Superior temporal gyrus (tissue), 1 donor: ENCODE measurements at regions not wholly inside any gene's neighbourhood (a gene's known extent, or its start where the extent isn't known, plus 50 kb on each side); places are given as distances from the start of the nearest gene placed in this dataset.
"Not testable (repeated sequence)": the region's sequence is repeated elsewhere in the genome, so short reads cannot be mapped to it uniquely, and the experiment has no call there.

Source experiments
- DNase-seq: peaks from one replicate; pipeline ENCODE4 v3.0.0-alpha.2; 2016; ENCODE audit errors: extremely low spot score

DNA sequence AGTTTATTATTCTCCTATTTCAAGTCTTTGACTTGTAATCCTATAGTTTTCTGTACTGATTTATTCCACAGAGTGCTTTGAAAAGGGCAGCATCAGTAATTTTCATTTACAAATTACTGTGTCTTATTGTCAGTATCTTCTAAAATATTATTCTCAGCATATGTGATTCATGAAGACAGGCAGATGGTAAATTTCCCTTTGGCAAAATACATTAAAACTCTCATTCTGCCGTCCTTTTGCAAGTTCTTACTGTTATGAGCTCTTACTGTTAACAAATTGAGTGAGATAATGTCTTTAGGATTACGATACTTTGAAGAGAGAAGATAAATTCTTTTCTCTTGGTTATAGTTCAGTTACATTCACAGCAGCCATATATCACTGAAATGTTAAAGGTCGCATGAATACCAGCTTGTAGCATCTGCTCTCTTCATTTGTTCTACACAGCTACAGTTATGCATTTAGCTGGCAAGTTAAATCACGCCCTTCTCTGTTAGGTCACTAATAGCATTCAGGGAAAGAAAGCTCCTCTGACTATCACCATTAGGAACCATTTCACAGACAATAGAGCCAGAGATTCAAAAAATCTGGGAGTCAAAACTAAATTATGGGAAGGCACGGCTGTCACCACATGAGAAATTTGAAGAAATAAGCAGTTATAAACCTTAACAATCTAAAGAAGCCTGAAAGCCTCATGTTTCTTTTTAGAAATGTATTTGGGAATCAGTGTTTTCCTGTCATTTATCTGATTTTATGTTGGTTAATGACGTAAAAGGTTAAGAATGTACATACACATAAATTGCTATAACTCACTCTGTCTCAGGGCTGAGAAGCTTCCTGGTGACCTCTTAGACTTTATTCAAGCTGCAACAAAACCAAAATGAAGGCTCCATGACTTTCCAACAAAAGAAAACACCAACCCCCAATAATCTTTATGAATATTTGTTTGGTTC is 109.6 kb upstream of the SP4 start:
- no peak for DNase-seq

DNA sequence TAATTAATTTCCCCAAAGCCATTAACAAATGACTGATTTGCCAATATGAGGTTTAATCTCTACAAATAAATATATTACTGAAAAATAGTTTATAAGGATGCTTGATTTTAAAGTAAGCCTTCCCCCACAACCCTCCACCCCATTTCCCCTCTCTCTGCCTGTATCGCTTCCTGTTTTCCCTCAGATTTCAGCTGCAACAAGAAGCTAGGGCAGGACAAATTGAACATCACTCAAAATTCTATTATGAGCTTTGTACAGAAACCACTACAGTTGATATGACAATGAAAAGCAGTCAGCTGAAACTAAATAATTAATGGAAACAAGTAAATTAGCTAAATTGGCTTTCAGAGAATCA is 109.0 kb upstream of the SP4 start:
- no peak for DNase-seq

DNA sequence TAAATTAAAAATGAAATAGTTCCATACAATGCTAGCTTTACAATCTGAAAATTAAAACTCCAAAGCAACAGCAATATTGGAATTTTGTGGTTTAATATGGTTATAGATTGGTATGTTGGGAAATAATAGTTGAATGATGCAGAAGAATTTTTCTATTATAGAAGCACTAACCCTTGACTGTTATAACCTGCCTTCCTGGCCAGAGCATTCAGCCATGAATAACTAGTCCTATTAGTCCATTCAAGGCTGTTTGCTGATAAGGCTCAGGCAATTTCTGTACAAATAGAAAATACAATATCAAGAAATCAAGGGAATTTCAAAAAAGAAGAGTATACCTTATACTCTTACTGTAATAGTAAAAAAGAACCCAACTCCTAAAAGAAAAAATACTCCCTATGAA is 101.6 kb upstream of the SP4 start:
- DNase-seq: no peak

DNA sequence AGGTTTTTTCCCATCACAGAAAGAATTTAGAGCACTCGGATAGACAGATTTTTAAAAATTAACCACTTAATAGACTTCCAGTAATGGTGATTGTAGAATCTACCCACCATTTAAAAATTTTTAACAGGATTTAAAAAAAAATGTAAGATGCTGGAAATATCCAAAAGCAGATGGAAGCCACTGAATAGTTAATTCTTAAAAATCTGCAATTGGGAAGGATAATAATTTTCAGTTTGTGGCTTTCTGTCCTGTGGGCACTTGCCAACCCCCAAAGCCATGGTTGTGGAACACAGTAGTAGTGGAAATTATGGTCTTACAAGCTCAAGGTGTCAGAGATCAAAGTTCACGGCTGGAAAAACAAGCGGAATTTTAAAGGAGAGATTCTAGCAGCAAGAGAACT is 101.0 kb upstream of the SP4 start:
- DNase-seq: no peak

DNA sequence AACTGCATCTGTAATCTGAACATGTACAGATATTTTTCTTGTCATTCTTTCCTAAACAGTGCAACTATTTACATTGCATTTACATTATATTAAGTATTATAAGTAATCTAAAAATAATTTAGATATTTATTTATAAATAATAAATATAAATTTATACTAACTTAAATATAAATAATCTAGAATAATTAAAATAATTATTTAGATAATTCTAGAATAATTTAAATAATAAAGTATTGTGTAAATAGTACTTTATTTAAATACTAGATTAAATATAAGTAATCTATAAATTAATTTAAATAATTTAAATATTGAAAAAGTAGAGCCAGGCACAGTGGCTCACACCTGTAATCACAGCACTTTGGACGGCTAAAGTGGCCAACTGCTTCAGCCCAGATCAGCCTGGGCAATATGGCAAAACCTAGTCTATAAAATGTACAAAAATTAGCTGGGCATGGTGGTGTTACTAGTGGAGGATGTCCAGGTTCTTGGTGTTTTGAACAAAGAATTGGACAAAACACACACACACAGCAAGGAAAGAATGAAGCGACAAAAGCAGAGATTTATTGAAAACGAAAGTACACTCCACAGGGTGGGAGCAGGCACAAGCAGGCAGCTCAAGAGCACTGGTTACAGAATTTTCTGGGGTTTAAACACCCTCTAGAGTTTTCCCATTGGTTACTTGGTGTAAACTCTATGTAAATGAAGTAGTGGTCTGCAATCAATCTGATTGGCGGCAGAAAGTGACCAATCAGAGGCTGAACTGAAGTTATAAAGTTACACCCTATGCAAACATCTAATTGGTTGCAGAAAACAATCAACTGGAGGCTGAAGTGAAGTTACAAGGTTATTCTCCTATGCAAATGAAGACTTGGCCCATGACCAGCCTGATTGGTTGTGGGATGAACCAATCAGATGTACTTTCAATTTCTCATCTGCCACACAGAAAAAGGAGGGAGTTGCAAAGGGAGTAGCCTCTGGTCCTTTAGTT is 100.2 kb upstream of the SP4 start:
- no peak for DNase-seq

DNA sequence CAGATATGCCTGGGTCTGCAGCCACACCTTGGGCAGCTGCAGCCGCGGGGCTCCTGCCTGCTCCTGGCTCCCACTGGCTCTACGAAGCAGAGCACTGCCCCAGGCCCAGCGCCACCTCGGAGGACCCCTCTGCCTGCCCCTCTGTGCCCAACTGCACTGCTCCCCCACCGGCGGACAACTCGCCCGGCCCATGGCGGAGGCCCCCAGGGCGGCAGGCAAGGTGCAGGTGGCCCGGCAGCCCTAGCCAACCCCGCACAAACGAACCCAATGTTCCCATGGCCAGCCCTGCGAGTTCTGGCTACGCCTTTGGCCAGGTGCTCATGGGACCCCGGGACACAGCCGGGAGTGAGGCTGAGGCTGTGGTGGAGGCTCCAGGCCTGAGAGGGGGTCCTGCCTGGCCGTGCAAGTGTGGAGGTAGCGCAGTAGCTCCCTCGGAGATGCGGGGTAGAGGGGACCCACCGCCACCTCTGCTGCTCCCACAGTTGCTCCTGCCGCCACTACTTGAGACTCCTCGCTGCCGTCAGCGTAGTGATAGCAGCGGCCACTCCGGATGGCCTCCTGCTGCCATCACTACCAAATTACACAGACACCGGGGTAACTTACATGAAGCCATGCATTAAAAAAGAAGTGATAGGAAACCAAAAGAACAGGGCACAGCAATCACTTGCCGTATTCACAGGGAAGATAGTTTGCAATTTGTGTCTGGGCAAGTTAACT is 97.3 kb upstream of the SP4 start:
- no peak for DNase-seq

DNA sequence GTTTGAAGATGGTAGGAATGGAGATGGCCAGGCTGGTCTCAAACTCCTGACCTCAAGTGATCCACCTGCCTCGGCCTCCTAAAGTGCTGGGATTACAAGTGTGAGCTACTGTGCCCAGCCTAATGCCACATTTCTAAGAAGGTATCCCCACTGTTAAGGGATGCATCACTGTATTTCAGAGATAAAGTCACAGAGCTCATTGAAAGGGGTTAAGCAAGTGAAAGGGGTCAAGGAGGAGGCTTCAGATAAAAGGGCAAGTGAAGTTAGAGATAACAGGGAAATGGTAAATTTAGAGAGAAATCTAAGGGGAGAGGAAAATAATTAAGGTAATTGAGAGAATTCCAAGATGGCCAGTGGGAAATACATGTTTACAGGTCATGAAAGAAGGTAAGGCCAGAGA is 93.0 kb upstream of the SP4 start:
- DNase-seq: no peak

DNA sequence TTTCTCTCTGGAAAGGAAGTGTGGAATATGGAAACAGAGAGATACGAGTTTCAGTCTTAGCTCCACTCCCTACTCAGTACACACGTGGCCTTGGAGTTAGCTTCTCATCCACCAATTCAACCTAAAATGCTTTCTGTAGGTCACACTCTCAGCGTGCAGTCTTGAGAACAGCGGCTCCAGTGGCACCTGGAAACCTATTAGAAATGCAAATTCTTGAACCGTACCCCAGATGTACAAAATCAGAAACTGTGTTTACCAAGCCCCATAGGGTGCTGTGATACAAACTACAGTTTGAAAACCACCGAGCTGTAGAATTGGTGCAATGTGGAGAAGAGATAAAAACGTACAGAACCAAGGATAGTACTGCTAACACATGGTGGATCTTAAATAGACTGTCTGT is 91.1 kb upstream of the SP4 start:
- no peak for DNase-seq

DNA sequence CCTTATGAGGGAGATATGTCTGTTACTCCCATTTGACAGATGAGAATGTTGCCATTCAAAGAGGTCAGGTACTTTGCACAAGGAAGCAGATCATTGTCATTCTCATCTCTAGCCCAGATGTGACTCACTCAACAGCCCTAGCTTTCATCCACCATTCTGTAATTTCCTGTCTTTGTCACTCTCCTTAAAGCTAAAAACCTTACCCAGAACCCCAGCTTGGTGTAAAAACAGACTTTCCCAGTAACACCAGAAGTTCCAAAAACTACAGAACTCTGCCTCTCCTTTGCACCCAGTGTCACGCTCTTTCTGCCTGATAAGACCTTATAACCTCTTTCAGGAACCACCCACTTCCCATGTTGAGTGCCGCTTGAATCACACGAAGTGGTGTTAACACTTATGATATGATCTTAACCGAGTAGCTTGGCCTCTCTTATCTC is 89.1 kb upstream of the SP4 start:
- DNase-seq: no peak

DNA sequence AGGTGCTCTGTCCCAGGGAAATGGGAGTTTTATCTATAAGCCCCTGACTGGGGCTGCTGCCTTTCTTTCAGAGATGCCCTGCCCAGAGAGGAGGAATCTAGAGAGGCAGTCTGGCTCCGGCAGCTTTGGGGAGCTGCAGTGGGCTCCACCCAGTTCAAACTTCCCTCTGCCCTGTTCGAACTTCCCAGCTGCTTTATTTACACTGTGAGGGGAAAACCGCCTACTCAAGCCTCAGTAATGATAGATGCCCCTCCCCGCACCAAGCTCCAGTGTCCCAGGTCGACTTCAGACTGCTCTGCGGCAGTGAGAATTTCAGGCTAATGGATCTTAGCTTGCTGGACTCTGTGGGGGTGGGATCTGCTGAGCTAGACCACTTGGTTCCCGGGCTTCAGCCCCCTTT is 83.0 kb upstream of the SP4 start:
- not testable (repeated sequence) for DNase-seq

DNA sequence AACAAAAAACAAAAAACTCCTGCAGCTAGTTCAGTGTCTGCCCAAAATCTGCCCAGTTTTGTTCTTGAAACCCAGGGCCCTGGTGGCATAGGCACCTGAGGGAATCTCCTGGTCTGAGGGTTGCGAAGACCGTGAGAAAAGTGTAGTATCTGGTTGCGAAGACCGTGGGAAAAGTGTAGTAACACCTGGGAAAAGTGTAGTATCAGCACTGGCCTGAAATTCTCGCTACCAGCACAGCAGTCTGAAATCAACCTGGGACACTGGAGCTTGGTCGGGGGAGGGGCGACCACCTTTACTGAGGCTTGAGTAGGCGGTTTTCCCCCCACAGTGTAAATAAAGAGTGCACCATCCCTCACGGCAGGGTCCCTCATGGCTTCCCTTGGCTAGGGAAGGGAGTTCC is 82.5 kb upstream of the SP4 start:
- no peak for DNase-seq

DNA sequence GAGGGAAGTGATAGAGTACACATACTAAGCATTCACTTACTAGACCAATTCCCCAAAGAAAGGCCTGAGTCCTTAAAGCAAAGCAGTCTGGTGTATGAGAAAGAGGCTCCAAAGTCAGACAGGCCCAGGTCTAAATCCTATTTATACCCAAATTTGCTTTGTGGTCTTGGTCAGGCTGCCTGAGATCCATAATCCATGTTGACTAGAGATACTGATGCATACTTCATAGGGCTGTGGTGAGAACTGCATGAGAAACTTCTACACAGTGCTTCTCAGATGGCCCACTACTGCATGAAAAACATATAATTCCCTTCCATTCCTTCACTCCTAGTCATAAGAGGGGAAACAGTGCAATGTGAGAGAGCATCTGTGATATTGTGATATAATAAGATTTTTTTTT is 81.6 kb upstream of the SP4 start:
- DNase-seq: no peak

DNA sequence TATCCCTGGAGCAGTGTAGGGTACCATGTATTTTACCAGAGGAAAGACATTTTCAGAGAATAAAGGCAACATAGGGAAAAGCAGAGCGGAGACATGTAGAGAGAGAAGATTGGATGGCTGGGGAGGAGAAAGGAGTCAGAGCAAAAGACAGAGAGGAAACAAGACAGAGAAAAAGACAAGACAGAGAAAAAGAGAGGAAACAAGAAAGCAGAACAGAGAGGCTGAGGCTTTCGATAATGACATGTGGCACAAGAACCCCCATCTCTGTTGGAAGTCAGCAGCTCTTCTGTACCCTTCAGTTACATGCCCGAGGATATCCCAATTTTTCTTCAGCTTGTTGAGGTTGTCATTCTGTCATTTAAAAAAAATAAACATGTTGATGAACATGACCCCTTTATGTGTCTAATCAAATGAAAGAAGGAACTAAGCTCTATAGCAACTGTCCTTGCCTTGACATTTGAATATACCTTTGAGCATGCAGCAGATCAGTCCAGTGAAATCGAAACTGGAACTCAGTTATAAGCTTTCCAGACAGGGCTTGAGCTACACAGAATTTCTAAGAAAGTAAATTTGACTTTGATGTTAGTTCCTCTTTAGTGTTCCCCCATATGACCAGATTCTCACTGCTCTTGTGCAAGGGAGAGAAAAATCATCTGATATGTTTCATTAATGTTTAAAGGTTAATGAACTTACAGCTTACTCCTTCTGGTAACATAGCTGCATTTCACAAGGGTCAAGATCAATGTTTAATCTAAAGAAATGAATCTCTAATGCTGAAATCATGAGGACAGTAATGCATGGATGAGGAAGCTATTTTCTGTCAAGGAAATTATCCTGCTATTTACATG is 75.1 kb upstream of the SP4 start:
- no peak for DNase-seq

DNA sequence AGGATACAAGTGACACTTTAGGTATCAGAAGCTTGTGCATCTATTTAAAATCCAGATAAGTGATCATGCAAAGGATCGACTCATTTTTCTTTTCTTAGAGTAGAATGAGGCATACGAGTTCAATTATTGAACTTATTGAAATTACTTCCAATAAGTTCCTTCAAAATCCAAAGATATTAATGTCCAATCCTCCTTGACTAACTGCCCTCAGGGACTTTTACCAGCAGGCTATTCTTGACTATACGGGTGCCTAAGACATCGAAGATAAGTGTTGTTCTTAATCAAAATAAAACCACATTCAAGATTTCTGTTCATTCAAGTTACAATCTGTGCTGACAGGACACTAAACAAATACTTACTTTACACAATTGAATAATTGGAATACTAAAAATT is 74.5 kb upstream of the SP4 start:
- no peak for DNase-seq

DNA sequence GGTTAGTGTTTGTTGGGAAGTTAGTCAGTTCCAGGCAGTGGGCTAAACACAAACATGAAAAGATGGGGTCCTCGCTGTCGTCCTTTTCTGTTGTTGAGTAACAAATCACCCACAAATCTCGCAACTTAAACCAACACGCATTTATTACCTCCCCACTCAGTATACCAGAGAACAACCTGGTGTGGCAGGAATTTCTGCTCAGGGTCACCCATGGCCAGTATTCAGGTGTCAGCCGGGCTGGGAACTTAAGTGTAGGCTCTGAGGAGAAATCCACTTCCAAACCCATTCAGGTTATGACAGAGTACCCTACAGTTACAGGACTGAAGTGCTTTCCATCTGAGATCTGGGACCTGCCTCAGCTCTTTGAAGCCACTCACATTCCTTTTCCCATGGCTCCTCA is 73.6 kb upstream of the SP4 start:
- DNase-seq: no peak

DNA sequence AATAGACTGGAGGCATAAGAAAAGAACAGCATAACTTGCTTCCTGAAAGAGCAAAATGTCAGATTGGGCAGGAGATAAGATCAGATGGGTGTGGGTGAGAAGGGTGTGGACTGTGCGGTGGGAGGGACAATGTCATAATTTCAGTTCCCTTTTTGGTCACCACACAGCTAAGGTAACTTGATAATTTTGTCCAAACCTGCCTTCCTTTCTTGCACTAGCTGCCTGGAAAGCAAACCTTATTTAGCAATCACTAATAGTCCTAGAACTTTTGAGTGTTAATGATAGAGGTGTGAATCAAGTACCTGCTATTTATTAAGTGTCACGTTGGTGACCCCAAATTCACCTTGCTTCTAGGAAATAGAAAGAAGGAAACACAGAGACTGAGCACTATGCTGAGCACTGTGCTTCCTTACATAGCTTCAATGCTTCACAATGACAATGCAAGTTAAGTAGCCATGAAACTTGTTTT is 72.4 kb upstream of the SP4 start:
- no peak for DNase-seq

DNA sequence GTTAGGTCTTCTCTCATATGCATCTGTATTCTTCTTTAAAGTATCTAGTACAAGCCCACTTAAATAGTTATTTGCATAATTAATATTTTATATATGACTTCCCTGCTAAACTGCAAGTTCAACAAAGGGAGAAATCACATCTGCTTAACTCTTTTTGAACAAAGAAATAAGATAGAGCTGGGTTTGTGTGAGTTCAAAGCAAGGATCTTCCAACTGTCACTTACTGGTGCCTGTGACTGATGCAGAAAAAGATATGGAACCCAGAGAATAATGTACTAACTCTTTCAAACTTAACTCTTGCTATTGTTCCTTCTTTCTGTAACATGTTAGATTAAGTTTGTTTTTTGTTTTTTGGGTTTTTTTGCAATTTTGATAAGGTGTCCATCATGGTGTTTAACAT is 71.3 kb upstream of the SP4 start:
- no peak for DNase-seq

DNA sequence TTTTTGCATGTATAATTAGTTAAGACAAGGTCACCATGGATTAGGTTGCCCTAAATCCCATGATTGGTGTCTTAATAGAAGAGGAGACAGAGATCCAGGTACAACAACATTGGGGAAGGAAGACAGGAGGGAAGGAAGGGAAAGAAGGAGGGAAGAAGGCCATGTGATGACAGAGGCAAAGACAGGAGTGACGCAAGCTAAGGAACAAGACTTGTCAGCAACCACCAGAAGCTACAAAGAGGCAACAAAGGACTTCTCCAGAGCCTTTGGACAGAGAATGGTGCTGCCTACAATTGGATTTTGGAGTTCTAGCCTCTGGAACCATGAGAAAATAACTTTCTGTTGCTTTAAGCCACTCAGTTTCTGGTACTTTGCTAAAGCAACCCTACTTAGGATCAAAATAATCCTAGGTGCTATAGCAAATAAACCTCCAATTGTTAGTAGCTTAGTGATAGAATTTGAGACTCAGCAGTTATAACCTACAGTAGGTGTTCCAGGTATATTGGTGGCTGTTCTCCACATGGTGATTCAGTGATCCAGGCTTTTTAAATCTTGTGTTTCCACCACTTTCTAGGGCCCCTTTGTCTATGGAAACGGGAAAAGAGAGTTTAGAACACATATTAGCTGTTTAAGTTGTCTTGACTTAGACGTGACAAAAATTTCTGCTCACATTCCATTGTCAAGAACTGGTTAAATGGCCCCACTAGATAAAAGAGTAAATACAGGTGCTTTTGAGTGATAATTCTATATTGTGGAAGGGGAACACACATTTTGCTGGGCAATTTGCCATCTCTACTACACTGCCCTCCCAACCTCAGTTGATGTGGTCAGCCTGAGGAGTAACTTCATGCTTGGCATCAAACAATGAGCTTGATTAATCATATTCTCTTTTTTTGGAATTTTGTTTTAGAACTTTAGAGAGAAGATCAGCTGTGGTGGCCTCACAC is 70.5 kb upstream of the SP4 start:
- DNase-seq: no peak

DNA sequence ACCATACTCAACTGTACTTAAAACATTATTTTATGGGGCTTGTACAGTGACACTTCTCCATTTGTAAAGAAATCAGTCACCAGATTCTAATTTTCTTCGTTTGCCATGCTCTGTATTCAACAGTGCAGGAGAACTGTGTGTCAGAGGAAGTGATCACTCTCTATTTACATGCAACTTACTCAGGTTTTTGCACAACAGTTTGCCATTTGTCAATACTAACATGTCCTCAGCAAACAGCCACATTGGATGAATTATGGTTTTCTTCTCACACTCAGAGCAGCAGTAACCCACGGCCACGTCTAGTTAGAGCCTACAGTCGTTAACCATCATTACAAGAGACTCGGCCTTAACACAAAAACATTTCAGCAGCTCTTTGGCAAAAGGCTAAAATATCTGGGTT is 69.2 kb upstream of the SP4 start:
- no peak for DNase-seq

DNA sequence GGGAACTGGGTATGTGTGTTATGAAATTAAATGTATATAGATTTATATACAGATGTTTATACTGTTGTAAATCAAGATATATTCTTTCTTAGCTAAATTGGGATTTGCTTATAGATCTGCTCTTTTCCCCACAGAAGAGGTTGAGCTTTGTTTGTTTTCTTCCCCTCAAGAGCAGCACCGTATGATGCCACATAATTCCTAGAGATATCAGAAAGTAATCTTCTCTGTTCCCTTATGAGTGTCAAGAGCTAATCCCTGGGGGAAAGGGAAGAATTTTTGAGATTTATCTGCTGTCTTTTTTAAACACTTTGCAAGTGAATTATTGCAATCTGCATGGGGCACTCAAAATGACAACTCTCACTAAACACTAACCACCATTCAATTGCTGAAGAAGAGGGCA is 68.7 kb upstream of the SP4 start:
- DNase-seq: no peak
